Uterus (tissue), 3 donors: ENCODE measurements at regions not wholly inside any gene's neighbourhood (a gene's known extent, or its start where the extent isn't known, plus 50 kb on each side); places are given as distances from the start of the nearest gene placed in this dataset.

ENCODE experiments used
- DNase-seq, 2 donors: peaks; one replicate each; pipeline ENCODE4 v3.0.0-alpha.2; 2019 to 2020
- H3K27ac ChIP-seq, 2 donors: fragments of 200-600 bp; sonication (generic); 1 replicate in 1 of 2; 2 replicates in 1 of 2; pipeline ENCODE4 v1.5.1; 2016 to 2018
- H3K27me3 ChIP-seq, 2 donors: fragments of 200-600 bp; sonication (generic); one replicate each; pipeline ENCODE4 v1.5.1; 2018 to 2019; ENCODE audit warnings: control low read depth in 1 of 2
- H3K36me3 ChIP-seq, 2 donors: fragments of 200-600 bp; sonication (generic); one replicate each; pipeline ENCODE4 v1.5.1; 2019; ENCODE audit warnings: control low read depth in 1 of 2
- H3K4me1 ChIP-seq, 2 donors: fragments of 200-600 bp; sonication (generic); one replicate each; pipeline ENCODE4 v1.5.1; 2018 to 2019; ENCODE audit warnings: control low read depth in 1 of 2
- H3K4me3 ChIP-seq, 2 donors: fragments of 200-600 bp; sonication (generic); 1 replicate in 1 of 2; 2 replicates in 1 of 2; pipeline ENCODE4 v1.5.1; 2018 to 2019; ENCODE audit warnings: mild to moderate bottlenecking in 1 of 2
- H3K9me3 ChIP-seq, 2 donors: fragments of 200-600 bp; sonication (generic); one replicate each; pipeline ENCODE4 v1.5.1; 2019; ENCODE audit warnings: control low read depth in 1 of 2
- POLR2A ChIP-seq, 2 donors: fragments of 450-650 bp; IDR thresholded peaks; one replicate each; pipeline ENCODE4 v1.6.1; 2016; ENCODE audit warnings: antibody characterized with exemption in 2 of 2, mild to moderate bottlenecking in 1 of 2, moderate library complexity in 1 of 2
- intact Hi-C: fragments of 100-400 bp; cut with DNase I; formaldehyde crosslinking; loops from one replicate; pipeline ENCODE4 v1.15.1; 2023; ENCODE audit warnings: low total_unique reads
- TF ChIP-seq, protein P1 (sequence below), 4 experiments: fragments of 200-600 bp in 2 of 4; fragments of 450-650 bp in 2 of 4; sonication (generic) in 2 of 4; IDR thresholded peaks; one replicate each; pipeline ENCODE4 v1.5.1; 2016 to 2019; ENCODE audit warnings: antibody characterized with exemption in 4 of 4, mild to moderate bottlenecking in 2 of 4, moderate library complexity in 1 of 4
- donor health status: DM: yes; HTN: yes; CAD: no.

DNA sequence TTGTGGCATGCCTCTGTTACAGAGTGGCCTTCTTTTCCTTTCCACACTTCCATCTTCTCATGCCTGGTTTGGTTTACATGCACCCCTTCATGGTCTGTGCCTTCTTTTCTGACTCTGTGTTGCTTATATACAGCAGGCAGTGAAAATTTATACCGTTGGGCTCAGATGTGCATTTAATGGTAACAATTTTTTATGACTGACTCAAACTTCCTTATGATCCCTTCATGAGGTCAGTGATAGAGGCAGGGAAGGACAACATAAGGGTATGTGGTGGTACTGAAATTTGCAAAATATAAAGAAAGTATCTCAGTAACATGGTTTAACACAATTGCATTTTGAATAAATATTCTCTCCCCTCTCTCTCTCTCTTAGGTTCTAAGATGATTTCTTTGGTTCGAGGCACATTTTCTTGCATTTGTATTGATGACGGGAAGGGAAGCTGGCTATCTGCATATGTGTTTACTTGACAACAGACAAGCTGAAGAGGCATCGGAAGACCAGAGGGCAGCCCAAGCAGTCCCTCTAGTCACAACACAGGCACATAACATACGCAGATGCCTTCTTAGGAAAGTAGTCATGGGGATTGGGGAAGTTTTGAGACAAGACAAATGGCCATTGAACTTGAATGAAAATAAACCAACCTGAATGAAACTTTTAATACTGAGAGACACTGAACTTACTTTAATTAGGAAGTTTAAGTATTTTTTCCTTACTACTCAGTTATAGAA, 163.3 kb upstream of the LEF1 start:
- no peak overlapping the region for H3K4me3 ChIP-seq
- TF ChIP-seq POLR2A (IDR thresholded peaks at IDR 0.05): no peak
- TF ChIP-seq, protein P1, sequence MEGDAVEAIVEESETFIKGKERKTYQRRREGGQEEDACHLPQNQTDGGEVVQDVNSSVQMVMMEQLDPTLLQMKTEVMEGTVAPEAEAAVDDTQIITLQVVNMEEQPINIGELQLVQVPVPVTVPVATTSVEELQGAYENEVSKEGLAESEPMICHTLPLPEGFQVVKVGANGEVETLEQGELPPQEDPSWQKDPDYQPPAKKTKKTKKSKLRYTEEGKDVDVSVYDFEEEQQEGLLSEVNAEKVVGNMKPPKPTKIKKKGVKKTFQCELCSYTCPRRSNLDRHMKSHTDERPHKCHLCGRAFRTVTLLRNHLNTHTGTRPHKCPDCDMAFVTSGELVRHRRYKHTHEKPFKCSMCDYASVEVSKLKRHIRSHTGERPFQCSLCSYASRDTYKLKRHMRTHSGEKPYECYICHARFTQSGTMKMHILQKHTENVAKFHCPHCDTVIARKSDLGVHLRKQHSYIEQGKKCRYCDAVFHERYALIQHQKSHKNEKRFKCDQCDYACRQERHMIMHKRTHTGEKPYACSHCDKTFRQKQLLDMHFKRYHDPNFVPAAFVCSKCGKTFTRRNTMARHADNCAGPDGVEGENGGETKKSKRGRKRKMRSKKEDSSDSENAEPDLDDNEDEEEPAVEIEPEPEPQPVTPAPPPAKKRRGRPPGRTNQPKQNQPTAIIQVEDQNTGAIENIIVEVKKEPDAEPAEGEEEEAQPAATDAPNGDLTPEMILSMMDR (IDR thresholded peaks at IDR 0.05): no peak
- no peak overlapping the region for H3K27ac ChIP-seq
- no peaks in the 10 kb centered on the region for H3K4me1 ChIP-seq
- H3K9me3 ChIP-seq: no peaks in the 10 kb centered on the region
- H3K36me3 ChIP-seq: no peaks in the 10 kb centered on the region
- intact Hi-C loops: no loop called here
- no peaks in the 10 kb centered on the region for H3K27me3 ChIP-seq
- DNase-seq: no peak

GRCh38 chr4:108328383-108328732, 159.6 kb upstream of the LEF1 start:
- H3K4me3 ChIP-seq: no peak overlapping the region
- DNase-seq: no peak
- TF ChIP-seq POLR2A (IDR thresholded peaks at IDR 0.05): no peak
- TF ChIP-seq, protein P1 (IDR thresholded peaks at IDR 0.05): no peak
- no peak overlapping the region for H3K27ac ChIP-seq
- H3K27me3 ChIP-seq: no peaks in the 10 kb centered on the region
- no peaks in the 10 kb centered on the region for H3K36me3 ChIP-seq
- H3K4me1 ChIP-seq: no peaks in the 10 kb centered on the region
- H3K9me3 ChIP-seq: no peaks in the 10 kb centered on the region
- intact Hi-C loops: no loop called here

- Histone ChIP-seq H3K4me3 (no peak overlapping the region), H3K36me3 (no peaks in the 10 kb centered on the region), H3K27ac (no peak overlapping the region), H3K9me3 (no peaks in the 10 kb centered on the region), H3K4me1 (no peaks in the 10 kb centered on the region), H3K27me3 (no peaks in the 10 kb centered on the region)
- intact Hi-C loops: no loop called here
- DNase-seq: no peak
- TF ChIP-seq POLR2A (IDR thresholded peaks at IDR 0.05): no peak
- TF ChIP-seq, protein P1 (IDR thresholded peaks at IDR 0.05): no peak
Observed at GRCh38 chr4:108327642-108328382, 159.1 kb upstream of the LEF1 start.

DNA sequence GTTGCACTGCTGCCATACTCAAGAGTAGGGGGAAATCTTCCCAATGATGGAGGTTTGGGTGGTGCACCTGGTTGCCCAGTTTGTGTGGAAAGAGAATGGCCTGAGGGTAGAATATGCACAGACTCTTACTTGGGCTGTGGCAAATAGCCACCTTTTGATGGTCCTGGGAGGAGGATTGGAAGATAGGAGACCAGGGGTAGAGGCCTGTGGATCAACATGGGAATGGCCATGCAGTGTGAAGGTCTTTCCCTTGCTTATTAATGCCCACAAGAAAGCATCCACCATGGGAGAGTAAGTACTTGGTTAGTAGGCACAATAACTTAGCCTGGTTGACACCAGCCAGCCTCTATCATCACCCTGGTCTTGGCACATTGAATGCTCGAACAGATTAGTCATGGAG, 156.8 kb upstream of the LEF1 start:
- intact Hi-C loops: no loop called here
- DNase-seq: no peak
- Histone ChIP-seq H3K36me3 (no peaks in the 10 kb centered on the region), H3K27ac (no peak overlapping the region), H3K9me3 (no peaks in the 10 kb centered on the region), H3K4me1 (no peaks in the 10 kb centered on the region), H3K27me3 (no peaks in the 10 kb centered on the region), H3K4me3 (no peak overlapping the region)
- TF ChIP-seq POLR2A (IDR thresholded peaks at IDR 0.05): no peak
- TF ChIP-seq, protein P1 (IDR thresholded peaks at IDR 0.05): no peak

GRCh38 chr4:108324450-108324849, 155.7 kb upstream of the LEF1 start:
- H3K27me3 ChIP-seq: no peaks in the 10 kb centered on the region
- no peak for TF ChIP-seq POLR2A (IDR thresholded peaks at IDR 0.05)
- TF ChIP-seq, protein P1 (IDR thresholded peaks at IDR 0.05): no peak
- intact Hi-C loops: no loop called here
- no peaks in the 10 kb centered on the region for H3K36me3 ChIP-seq
- no peaks in the 10 kb centered on the region for H3K9me3 ChIP-seq
- H3K27ac ChIP-seq: no peak overlapping the region
- DNase-seq: no peak
- H3K4me1 ChIP-seq: no peaks in the 10 kb centered on the region
- H3K4me3 ChIP-seq: no peak overlapping the region
